Gastrocnemius medialis (tissue), 4 donors: ENCODE measurements at regions not wholly inside any gene's neighbourhood (a gene's known extent, or its start where the extent isn't known, plus 50 kb on each side); places are given as distances from the start of the nearest gene placed in this dataset.

Source experiments
- ATAC-seq, 2 donors: fragments of 150-250 bp; one replicate each; pipeline ENCODE4 v1.9.1; 2016
- DNase-seq, 2 donors: peaks; one replicate each; pipeline ENCODE4 v3.0.0-alpha.2; 2019
- H3K27ac ChIP-seq, 4 donors: fragments of 200-600 bp; sonication (generic); 1 replicate in 1 of 4; 2 replicates in 3 of 4; pipeline ENCODE4 v1.5.1; 2016 to 2018; ENCODE audit warnings: mild to moderate bottlenecking in 2 of 4, moderate library complexity in 1 of 4
- H3K27me3 ChIP-seq, 3 donors: fragments of 200-600 bp; sonication (generic) in 2 of 3; 1 replicate in 1 of 3; 2 replicates in 2 of 3; pipeline versions ENCODE4 v1.5.1 to v1.6.0; 2016 to 2019; ENCODE audit warnings: mild to moderate bottlenecking in 1 of 3, moderate library complexity in 1 of 3
- H3K36me3 ChIP-seq, 2 donors: fragments of 200-600 bp; sonication (generic) in 1 of 2; one replicate each; pipeline ENCODE4 v1.5.1; 2017 to 2018
- H3K4me1 ChIP-seq, 2 donors: fragments of 200-600 bp; sonication (generic) in 1 of 2; one replicate each; pipeline ENCODE4 v1.5.1; 2016 to 2017; ENCODE audit warnings: mild to moderate bottlenecking in 2 of 2
- H3K4me3 ChIP-seq, 4 donors: fragments of 200-600 bp; sonication (generic) in 3 of 4; 1 replicate in 1 of 4; 2 replicates in 3 of 4; pipeline ENCODE4 v1.5.1; 2016 to 2019; ENCODE audit warnings: mild to moderate bottlenecking in 2 of 4
- H3K9me3 ChIP-seq, 3 donors: fragments of 200-600 bp; sonication (generic) in 2 of 3; 1 replicate in 1 of 3; 2 replicates in 2 of 3; pipeline ENCODE4 v1.5.1; 2016 to 2019
- CTCF ChIP-seq, 5 experiments: fragments of 450-650 bp in 3 of 5; fragments of 200-600 bp in 2 of 5; sonication (generic) in 2 of 5; IDR thresholded peaks in 4 of 5; conservative IDR thresholded peaks in 1 of 5; 1 replicate in 4 of 5; 2 replicates in 1 of 5; pipeline ENCODE4 v1.5.1; 2016 to 2019; ENCODE audit warnings: antibody characterized with exemption in 5 of 5, mild to moderate bottlenecking in 3 of 5, moderate library complexity in 3 of 5
- POLR2A ChIP-seq, 2 donors: fragments of 450-650 bp; IDR thresholded peaks; one replicate each; pipeline ENCODE4 v1.6.1; 2017; ENCODE audit warnings: antibody characterized with exemption in 2 of 2, mild to moderate bottlenecking in 2 of 2, moderate library complexity in 2 of 2
- in situ Hi-C, 4 donors: fragments of 200-750 bp; cut with MboI; loops; one replicate each; pipeline versions ENCODE4 v1.15.0 to v1.8.0; 2017; ENCODE audit warnings: low sequenced_read_pairs in 4 of 4
- intact Hi-C: fragments of 100-400 bp; cut with DNase I; formaldehyde crosslinking; loops from one replicate; pipeline ENCODE4 v1.15.1; 2023; ENCODE audit warnings: low total_unique reads

- ATAC-seq (no peak), DNase-seq (no peak)
- intact Hi-C loops (no loop called here), in situ Hi-C loops (no loop called here)
- no peak overlapping the region for H3K4me3 ChIP-seq
- H3K9me3 ChIP-seq = no peaks in the 10 kb centered on the region
- no peak overlapping the region for H3K27ac ChIP-seq
- no peaks in the 10 kb centered on the region for H3K27me3 ChIP-seq
- H3K4me1 ChIP-seq = peaks cover 4 to 5% of the 10 kb centered on the region in 2 donors
- H3K36me3 ChIP-seq = no peaks in the 10 kb centered on the region
- TF ChIP-seq POLR2A (IDR thresholded peaks at IDR 0.05) (no peak), CTCF (IDR thresholded peaks at IDR 0.05 in 4 of 5, conservative IDR thresholded peaks at IDR 0.05 in 1 of 5) (no peak)
Measured at GRCh38 chr11:119970555-119971304, 167.2 kb downstream of the TRIM29 start.

- no peak for TF ChIP-seq POLR2A (IDR thresholded peaks at IDR 0.05)
- TF ChIP-seq CTCF (IDR thresholded peaks at IDR 0.05 in 4 of 5, conservative IDR thresholded peaks at IDR 0.05 in 1 of 5) = no peak
- Histone ChIP-seq H3K36me3 (no peaks in the 10 kb centered on the region), H3K27me3 (no peaks in the 10 kb centered on the region), H3K4me1 (peaks cover 7 to 8% of the 10 kb centered on the region in 2 donors), H3K4me3 (no peak overlapping the region), H3K9me3 (no peaks in the 10 kb centered on the region), H3K27ac (no peak overlapping the region)
- in situ Hi-C loops = no loop called here
- intact Hi-C loops = no loop called here
- DNase-seq (no peak), ATAC-seq (peak in 1 of 2 donors; percentile 77)
Measured at GRCh38 chr11:119964136-119965025, 173.5 kb downstream of the TRIM29 start.

- TF ChIP-seq POLR2A (IDR thresholded peaks at IDR 0.05) (no peak), CTCF (IDR thresholded peaks at IDR 0.05 in 4 of 5, conservative IDR thresholded peaks at IDR 0.05 in 1 of 5) (no peak)
- in situ Hi-C loops = no loop called here
Measured at GRCh38 chr11:119957951-119958350, 180.0 kb downstream of the TRIM29 start.

GRCh38 chr11:119952441-119952840, 185.5 kb downstream of the TRIM29 start:
- Histone ChIP-seq H3K4me1 (no peaks in the 10 kb centered on the region), H3K4me3 (no peak overlapping the region), H3K27me3 (no peaks in the 10 kb centered on the region), H3K9me3 (no peaks in the 10 kb centered on the region), H3K36me3 (no peaks in the 10 kb centered on the region), H3K27ac (no peak overlapping the region)
- ATAC-seq (no peak), DNase-seq (no peak)
- intact Hi-C loops (no loop called here), in situ Hi-C loops (no loop called here)
- no peak for TF ChIP-seq CTCF (IDR thresholded peaks at IDR 0.05 in 4 of 5, conservative IDR thresholded peaks at IDR 0.05 in 1 of 5)
- TF ChIP-seq POLR2A (IDR thresholded peaks at IDR 0.05) = no peak

More at GRCh38 chr11:119957951-119958350, 180.0 kb downstream of the TRIM29 start:
- Histone ChIP-seq H3K4me3 (no peak overlapping the region), H3K27me3 (no peaks in the 10 kb centered on the region), H3K27ac (no peak overlapping the region), H3K36me3 (no peaks in the 10 kb centered on the region), H3K9me3 (no peaks in the 10 kb centered on the region), H3K4me1 (no peaks in the 10 kb centered on the region)
- ATAC-seq = no peak
- intact Hi-C loops = no loop called here
- no peak for DNase-seq
